Amniotic stem cell (primary cell): ENCODE measurements at regions not wholly inside any gene's neighbourhood (a gene's known extent, or its start where the extent isn't known, plus 50 kb on each side); places are given as distances from the start of the nearest gene placed in this dataset.

Experiments used
- DNase-seq: peaks from one replicate; lab custom pipeline; 2025; lab: John Stamatoyannopoulos, UW

- DNase-seq, result no peak
Measured at GRCh38 chr4:18566970-18567799, 545.6 kb upstream of the LCORL start.

DNA sequence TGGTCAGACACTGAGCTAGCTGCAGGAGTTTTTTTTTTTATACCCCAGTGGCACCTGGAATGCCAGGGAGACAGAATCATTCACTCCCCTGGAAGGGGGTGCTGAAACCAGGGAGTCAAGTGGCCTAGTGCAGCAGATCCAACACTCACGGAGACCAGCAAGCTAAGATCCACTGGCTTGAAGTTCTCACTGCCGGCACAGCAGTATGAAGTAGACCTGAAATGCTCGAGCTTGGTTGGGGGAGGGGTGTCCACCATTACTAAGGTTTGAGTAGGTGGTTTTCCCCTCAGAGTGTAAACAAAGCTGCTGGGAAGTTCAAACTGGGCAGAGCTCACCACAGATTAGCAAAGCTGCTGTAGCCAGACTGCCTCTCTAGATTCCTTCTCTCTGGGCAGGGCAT, 537.9 kb upstream of the LCORL start:
- no peak for DNase-seq

DNA sequence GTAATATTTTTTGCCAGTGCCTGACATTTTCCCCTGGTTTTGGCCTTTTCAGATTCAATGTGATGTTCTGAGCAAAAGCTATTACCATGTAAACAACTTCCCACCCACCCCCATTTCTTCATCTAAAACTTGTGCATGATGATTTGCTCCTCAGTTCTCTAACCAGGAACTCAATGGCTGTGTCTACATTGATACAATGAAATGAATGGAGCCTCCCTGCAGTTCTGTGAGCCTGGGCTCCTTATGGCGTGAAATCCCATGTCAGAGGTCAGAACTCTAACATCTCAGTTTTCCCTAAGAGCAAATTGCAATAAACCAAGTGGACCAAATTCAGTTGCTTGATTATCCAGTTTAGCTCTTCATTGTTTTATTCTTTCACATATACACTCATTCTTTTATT, 534.8 kb upstream of the LCORL start:
- no peak for DNase-seq

GRCh38 chr4:18540349-18540748, 518.8 kb upstream of the LCORL start:
- no peak for DNase-seq

DNA sequence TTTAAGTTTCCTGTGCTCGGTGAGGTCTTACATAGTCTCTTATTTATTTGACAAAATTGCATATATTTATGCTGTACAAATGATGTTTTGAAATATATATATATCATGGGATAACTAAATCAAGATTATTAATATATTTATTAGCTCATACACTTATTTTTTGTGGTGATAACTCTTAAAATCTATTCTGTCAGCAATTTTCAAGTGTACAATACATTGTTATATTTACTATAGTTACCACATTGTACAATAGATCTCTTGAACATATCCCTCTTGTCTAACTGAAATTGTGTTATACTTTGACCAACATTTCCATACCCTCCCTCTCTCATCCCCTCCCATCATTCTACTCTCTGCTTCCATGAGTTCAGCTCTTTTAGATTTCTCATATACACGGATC, 516.6 kb upstream of the LCORL start:
- DNase-seq, result no peak

- DNase-seq, result no peak
Measured at GRCh38 chr4:18536428-18536827, 514.9 kb upstream of the LCORL start.

DNA sequence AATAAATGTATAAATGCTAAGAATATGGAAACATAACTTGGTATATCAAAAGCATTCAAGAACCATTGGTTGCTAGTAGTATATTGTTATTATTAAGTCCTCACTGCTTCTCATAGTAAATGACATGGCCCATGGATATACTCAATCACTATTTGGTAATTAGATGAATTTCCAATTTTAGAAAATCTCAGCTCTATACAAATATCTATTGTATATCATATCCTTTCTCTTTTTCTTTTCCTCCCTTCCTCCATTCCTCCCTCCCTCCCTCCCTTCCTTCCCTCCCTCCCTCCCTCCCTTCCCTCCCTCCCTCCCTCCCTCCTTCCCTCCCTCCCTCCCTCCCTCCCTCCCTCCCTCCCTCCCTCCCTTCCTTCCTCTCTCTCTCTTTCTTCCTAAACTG, 514.4 kb upstream of the LCORL start:
- DNase-seq, result no peak

DNA sequence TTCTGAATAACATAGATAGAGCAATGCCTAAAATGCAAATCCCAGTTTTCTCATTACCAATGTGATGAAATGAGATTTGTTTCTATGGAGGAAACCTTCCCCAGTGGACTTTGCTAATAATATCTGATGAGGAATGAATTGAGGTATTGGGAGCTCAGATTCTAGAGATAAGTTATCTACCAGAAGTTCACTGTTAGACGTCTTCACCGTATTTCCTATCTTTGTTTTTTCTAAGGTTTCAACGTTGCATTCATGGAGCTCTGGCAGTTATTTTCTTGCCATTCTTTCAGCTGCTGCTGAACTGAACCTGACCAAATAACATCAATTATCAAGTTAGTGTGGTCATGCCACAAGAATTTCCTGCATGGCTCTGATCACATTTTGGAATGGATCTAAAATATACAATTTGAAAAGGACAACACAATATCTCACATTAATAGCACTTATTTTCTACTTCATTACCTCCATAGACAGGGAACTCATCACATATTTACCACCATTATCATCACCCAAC, 511.8 kb upstream of the LCORL start:
- no peak for DNase-seq

- no peak for DNase-seq
Measured at GRCh38 chr4:18531731-18532130, 510.2 kb upstream of the LCORL start.

DNA sequence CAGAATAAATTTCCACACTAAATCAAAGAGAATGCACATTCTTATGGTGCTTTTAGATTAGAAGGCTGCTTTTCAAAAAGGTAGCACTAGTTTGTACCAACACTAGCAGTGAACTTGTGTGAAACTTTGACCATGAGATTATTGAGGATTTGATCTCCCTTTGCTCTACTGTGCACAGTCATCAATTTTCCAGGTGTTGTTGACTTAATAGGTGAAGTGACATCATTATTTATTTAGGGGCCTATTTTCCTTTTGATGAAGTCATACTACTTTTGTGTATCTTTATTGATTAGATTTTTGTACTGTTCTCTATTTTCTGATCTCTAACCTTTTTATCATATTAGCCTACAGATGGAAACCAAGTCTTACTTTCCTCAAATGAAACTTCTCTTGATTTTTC, 507.9 kb upstream of the LCORL start:
- DNase-seq, result no peak

- DNase-seq, result no peak
Measured at GRCh38 chr4:18524667-18525066, 503.1 kb upstream of the LCORL start.

DNA sequence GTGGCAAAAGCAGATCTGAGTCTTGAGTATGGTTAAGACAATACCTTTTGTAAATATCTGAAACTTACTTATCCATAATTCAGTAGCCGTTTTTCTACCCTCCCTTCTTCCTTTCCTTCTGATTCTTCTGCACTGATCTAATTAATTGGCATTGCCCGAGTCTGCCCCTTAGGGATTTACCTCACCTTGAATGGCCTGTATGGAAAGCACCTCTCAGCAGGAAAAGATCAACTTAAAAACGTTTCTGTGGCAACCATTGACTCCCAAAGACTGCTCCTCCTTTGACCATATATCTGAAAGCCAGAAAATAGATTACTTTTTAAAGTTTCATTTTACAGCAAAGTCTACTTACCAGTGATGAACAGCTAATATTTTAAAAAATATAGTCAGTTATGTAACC, 496.5 kb upstream of the LCORL start:
- DNase-seq, result no peak

DNA sequence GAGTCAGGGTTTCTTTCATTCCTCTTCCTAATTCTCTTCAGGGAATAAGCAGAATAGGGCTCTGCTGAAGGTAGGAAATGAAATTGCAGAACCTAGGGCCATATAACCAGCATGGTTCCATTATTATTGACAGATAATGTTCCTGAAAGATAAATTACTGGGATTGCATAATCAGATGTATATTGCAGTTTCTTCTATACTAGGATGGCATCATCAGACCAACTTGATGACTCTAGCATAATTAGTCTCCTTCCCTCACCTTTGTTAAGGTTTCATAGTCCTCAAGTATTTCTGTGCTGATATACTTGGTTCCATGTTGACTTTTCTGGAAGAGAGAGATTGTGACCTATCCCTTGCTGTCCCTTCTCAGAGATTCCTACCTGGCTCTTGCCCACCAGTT, 492.3 kb upstream of the LCORL start:
- no peak for DNase-seq

DNA sequence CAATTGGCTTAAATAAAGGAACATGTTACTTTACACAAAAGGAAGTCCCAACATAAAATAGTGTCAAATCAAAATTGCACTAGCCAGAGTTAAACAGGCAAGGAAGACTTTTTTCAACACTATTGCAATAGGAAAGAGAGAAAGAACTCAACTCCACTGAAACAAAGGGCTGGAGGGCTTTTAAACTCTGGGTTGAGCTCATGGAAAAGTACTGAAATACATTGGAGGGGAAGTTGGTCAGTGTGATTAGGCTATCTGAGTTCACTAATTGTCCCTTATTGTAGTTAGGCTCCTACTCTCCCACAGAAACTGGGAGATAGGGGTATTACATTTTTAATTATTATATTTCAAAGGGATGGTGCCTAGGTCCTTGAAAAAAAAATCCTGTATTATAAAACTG, 491.2 kb upstream of the LCORL start:
- DNase-seq, result no peak

- no peak for DNase-seq
Measured at GRCh38 chr4:18511727-18512126, 490.2 kb upstream of the LCORL start.

GRCh38 chr4:18508786-18509185, 487.2 kb upstream of the LCORL start:
- DNase-seq, result no peak

DNA sequence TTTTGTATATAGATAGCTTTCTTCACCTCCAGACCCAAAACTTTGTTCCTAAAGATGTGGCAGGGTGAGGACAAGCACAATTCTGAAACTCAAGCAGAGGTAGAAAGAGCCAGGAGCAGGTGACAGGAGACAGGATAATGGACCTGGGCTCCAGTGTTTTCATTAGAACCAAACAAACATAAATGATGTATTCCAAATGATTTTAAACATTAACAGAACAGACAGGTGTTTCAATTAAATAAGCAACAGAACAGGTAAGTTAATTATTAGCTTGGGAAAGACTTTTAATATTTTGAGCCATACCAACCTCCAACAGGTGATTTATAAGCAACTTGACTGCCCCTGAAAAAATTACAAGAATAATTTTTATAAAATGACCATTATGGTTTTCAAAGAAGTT, 459.4 kb upstream of the LCORL start:
- DNase-seq, result no peak

- DNase-seq, result no peak
Measured at GRCh38 chr4:18480342-18480741, 458.8 kb upstream of the LCORL start.

DNA sequence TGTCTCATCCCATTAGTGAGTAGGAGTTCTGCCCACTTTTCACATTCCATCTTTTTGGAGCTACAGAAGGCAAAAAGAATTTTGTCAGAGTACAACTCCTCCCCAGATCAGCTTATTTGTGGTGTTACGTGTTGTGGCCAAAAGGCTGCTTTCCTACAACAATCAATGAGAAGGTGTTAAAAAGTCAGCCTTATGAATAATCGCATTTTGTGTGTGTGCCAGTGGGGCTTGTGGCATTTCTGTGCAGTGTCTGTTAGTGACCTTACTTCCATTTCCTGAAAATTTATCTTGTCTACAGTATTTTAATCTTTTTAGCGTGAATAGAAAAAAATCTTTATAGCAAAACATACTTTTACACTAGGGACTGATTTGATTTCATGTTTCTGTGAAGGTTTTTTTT, 458.3 kb upstream of the LCORL start:
- no peak for DNase-seq

GRCh38 chr4:18463987-18464559, 442.5 kb upstream of the LCORL start:
- DNase-seq, result no peak

DNA sequence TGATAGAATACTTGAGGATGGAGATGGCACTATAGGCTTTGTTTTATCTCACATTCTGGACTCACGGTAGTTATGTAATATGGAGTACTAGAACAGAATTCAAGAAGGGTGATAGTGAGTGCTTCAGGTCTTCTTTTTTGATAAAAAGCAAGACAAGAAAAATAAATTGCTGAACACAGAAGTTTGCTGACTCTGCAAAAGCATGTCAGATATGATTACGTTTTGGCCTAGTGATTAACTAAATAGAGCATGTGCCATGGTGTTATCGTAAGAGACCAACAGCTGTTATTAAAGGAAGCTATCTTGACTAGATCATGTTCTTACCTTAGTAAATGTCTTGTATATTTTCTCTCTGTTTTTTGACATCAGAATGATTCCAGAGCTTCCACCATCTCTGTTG, 436.9 kb upstream of the LCORL start:
- no peak for DNase-seq

GRCh38 chr4:18454349-18454748, 432.8 kb upstream of the LCORL start:
- no peak for DNase-seq

GRCh38 chr4:18445110-18445509, 423.6 kb upstream of the LCORL start:
- DNase-seq, result no peak

GRCh38 chr4:18444206-18444605, 422.7 kb upstream of the LCORL start:
- DNase-seq, result no peak
